SU-DHL-6 (cell line): ENCODE measurements at regions not wholly inside any gene's neighbourhood (a gene's known extent, or its start where the extent isn't known, plus 50 kb on each side); places are given as distances from the start of the nearest gene placed in this dataset.

ENCODE experiments used
- H2AFZ ChIP-seq: fragments of 200-600 bp; sonication (generic); 2 replicates; pipeline ENCODE4 v1.6.1; 2014; ENCODE audit warnings: low read depth, mild to moderate bottlenecking, moderate library complexity, mixed read lengths, antibody characterized with exemption, low read length; ENCODE audit not compliant: severe bottlenecking
- H3F3A ChIP-seq: fragments of 200-600 bp; shearing (Covaris generic); 2 replicates; pipeline ENCODE4 v1.6.0; 2016; ENCODE audit warnings: antibody characterized with exemption, mild to moderate bottlenecking; ENCODE audit not compliant: insufficient read depth
- H3K27ac ChIP-seq: fragments of 200-600 bp; sonication (generic); 2 replicates; pipeline ENCODE4 v1.5.1; 2016; ENCODE audit warnings: low read depth, mild to moderate bottlenecking, low read length, moderate library complexity, mixed read lengths
- H3K27me3 ChIP-seq: fragments of 200-600 bp; sonication (generic), shearing (Covaris generic); 2 replicates; pipeline ENCODE4 v1.6.0; 2014; ENCODE audit warnings: mild to moderate bottlenecking, low read length
- H3K36me3 ChIP-seq: fragments of 200-600 bp; sonication (generic); 2 replicates; pipeline ENCODE4 v1.6.1; 2014; ENCODE audit warnings: mild to moderate bottlenecking, low read length, mixed read lengths
- H3K4me2 ChIP-seq: fragments of 300-600, 200-600 bp; shearing (Covaris generic), sonication (generic); 2 replicates; pipeline ENCODE4 v1.6.0; 2014; ENCODE audit warnings: low read length, low read depth, mild to moderate bottlenecking; ENCODE audit not compliant: poor library complexity, severe bottlenecking
- H3K4me3 ChIP-seq: fragments of 200-600 bp; sonication (generic); 2 replicates; pipeline ENCODE4 v1.5.1; 2014; ENCODE audit warnings: antibody characterized with exemption, low read length, mild to moderate bottlenecking, mixed read lengths; ENCODE audit not compliant: insufficient read depth, poor library complexity, severe bottlenecking
- H3K79me2 ChIP-seq: fragments of 200-600 bp; sonication (generic); 2 replicates; pipeline ENCODE4 v1.6.1; 2014; ENCODE audit warnings: mild to moderate bottlenecking, low read length, moderate library complexity; ENCODE audit not compliant: insufficient read depth
- H3K9ac ChIP-seq: fragments of 200-600 bp; sonication (generic); 2 replicates; pipeline ENCODE4 v1.7.0; 2014; ENCODE audit warnings: mild to moderate bottlenecking, low read length
- H3K9me2 ChIP-seq: fragments of 200-600 bp; sonication (generic); replicated peaks from 2 replicates; pipeline ENCODE4 v1.6.1; 2014; ENCODE audit warnings: low read length; ENCODE audit not compliant: insufficient read depth
- H3K9me3 ChIP-seq: fragments of 200-600 bp; sonication (generic); 2 replicates; pipeline ENCODE4 v1.6.1; 2014; ENCODE audit warnings: low read length, mixed read lengths; ENCODE audit not compliant: insufficient read depth
- H4K20me1 ChIP-seq: fragments of 200-600 bp; sonication (generic); 2 replicates; pipeline ENCODE4 v1.6.1; 2014; ENCODE audit warnings: low read depth, mild to moderate bottlenecking, antibody characterized with exemption, low read length, moderate library complexity, mixed read lengths
- CTCF ChIP-seq: fragments of 200-600 bp; sonication (generic); IDR thresholded peaks from one replicate; pipeline ENCODE4 v1.5.1; 2017; ENCODE audit warnings: antibody characterized with exemption, mild to moderate bottlenecking, low read length, moderate library complexity; ENCODE audit not compliant: insufficient read depth, poor library complexity, severe bottlenecking
- EZH2phosphoT487 ChIP-seq: fragments of 200-600 bp; sonication (generic), shearing (Covaris generic); conservative IDR thresholded peaks from 2 replicates; pipeline ENCODE4 v1.6.1; 2018; ENCODE audit warnings: mild to moderate bottlenecking, antibody characterized with exemption, low read length, moderate library complexity, mixed read lengths

GRCh38 chr17:37833237-37833859, 88.5 kb upstream of the HNF1B start:
- H4K20me1 ChIP-seq = no peaks in the 10 kb centered on the region
- no peaks in the 10 kb centered on the region for H3K9me2 ChIP-seq
- no peak overlapping the region for H3K4me3 ChIP-seq
- no peak overlapping the region for H3K4me2 ChIP-seq
- no peak overlapping the region for H2AFZ ChIP-seq
- H3K36me3 ChIP-seq = no peaks in the 10 kb centered on the region
- TF ChIP-seq EZH2phosphoT487 = no peak
- TF ChIP-seq CTCF = no peak
- no peaks in the 10 kb centered on the region for H3K27me3 ChIP-seq
- H3F3A ChIP-seq = peaks cover 22% of the 10 kb centered on the region; the same call in 1 of the 2 replicates
- H3K79me2 ChIP-seq = no peaks in the 10 kb centered on the region
- H3K9me3 ChIP-seq = no peaks in the 10 kb centered on the region
- no peak overlapping the region for H3K9ac ChIP-seq
- H3K27ac ChIP-seq = no peak overlapping the region

DNA sequence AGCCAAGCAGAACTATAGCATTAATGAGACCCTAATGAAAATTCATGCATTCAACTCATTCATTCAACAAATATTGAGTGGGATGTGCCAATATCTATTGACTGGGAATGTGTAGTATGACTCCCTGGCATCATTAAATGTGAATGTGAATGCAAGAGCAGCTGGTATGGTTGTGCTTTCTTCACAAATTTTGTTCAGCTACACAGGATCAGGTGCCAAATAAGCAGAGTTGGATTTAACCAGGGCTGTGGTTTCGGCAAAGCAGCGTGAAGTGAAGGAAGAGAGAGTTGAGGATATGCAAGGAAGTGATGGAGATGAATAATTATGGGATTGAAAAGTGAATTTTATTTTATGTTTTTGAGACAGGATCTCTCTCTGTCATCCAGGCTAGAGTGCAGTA, 87.1 kb upstream of the HNF1B start:
- Histone ChIP-seq H3K36me3 (no peaks in the 10 kb centered on the region), H3K27me3 (no peaks in the 10 kb centered on the region), H3K79me2 (no peaks in the 10 kb centered on the region), H3K4me3 (no peak overlapping the region), H3K27ac (peak overlapping the region; percentile 36; the same call in 1 of the 2 replicates), H4K20me1 (no peaks in the 10 kb centered on the region), H3K9me2 (no peaks in the 10 kb centered on the region), H2AFZ (no peak overlapping the region), H3K4me2 (no peak overlapping the region), H3F3A (peaks cover 24% of the 10 kb centered on the region; the same call in 1 of the 2 replicates), H3K9me3 (no peaks in the 10 kb centered on the region), H3K9ac (no peak overlapping the region)
- TF ChIP-seq EZH2phosphoT487 (no peak), CTCF (no peak)

DNA sequence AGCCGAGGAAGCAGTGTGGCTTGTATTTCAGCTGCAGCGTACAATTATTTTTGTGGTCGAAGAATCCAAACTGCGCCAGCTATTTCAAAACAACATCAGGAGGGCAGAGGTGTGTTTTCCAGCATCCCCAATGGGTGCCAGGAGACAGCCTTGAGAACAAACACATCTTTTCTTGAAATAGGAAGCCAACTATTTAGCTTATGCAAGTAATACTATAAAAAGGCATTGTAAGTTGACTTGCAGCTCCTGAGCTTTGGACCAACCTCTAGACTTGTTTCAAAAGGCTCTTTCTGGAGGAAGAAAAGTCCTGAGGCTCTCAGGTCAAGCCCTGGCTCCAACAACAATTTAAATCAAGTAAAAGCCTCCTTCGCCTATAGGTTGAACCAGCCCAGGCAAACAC, 86.6 kb upstream of the HNF1B start:
- Histone ChIP-seq H3K27ac (peak overlapping the region; percentile 36; the same call in 1 of the 2 replicates), H3K9ac (no peak overlapping the region), H3K9me2 (no peaks in the 10 kb centered on the region), H2AFZ (no peak overlapping the region), H3K27me3 (no peaks in the 10 kb centered on the region), H4K20me1 (no peaks in the 10 kb centered on the region), H3K36me3 (no peaks in the 10 kb centered on the region), H3K9me3 (no peaks in the 10 kb centered on the region), H3K79me2 (no peaks in the 10 kb centered on the region), H3F3A (peaks cover 24% of the 10 kb centered on the region; the same call in 1 of the 2 replicates), H3K4me3 (no peak overlapping the region), H3K4me2 (no peak overlapping the region)
- TF ChIP-seq CTCF (no peak), EZH2phosphoT487 (no peak)
